ENCODE measurements at regions not wholly inside any gene's neighbourhood (a gene's known extent, or its start where the extent isn't known, plus 50 kb on each side); places are given as distances from the start of the nearest gene placed in this dataset.

DNA sequence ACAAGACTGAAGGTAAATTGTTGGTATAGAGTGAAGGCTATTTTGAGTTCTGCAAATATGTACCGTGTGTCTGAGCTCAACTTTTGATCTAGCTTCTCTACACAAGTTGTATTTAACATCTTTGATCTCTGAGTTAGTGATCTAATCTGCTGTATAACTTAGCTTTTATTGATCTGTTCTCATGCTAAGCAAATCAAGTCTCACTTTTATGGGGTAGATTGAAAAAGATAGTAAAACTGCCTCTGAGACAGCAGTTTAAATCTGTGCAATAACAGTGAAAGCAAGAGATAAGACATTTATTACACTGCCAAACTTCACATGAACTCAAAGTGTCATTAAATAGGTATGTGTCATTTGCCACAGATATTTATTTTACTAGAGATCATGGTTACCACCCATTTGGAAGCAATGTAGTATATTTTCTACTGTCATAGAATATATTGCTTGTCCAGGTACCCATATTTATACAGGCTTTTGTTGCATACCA lies 477.3 kb downstream of the ISL1 start:
- ATAC-seq (ENCODE audit: low read depth): no peak
- no peak overlapping the region for H3K14ac ChIP-seq (replicated peaks; ENCODE audit: low read depth, low read length)
- no peak overlapping the region for H2BK20ac ChIP-seq (ENCODE audit: low read depth, low read length)
- H3K36me3 ChIP-seq (ENCODE audit: control insufficient read depth, insufficient read depth, low read length): no peaks in the 10 kb centered on the region
- CTCF ChIA-PET: no interaction called here
- POLR2A ChIA-PET (ENCODE audit: unreplicated experiment): no interaction called here
- H2BK5ac ChIP-seq (ENCODE audit: low read depth, low read length, poor library complexity, severe bottlenecking): no peak overlapping the region
- H3K9me3 ChIP-seq (ENCODE audit: control insufficient read depth, insufficient read depth, low read length): no peaks in the 10 kb centered on the region
- no peak overlapping the region for H3K9ac ChIP-seq (ENCODE audit: low read depth, low read length)
- no peak overlapping the region for H2BK15ac ChIP-seq (ENCODE audit: low read depth, low read length)
- H3K4ac ChIP-seq (ENCODE audit: low read depth, low read length): no peak overlapping the region
- H3K27ac ChIP-seq (ENCODE audit: insufficient read depth, low read length): no peak overlapping the region
- H4K8ac ChIP-seq (ENCODE audit: low read depth in 2 of 2, low read length in 2 of 2): no peak overlapping the region
- H2AFZ ChIP-seq (replicated peaks; ENCODE audit: low read length, poor library complexity): no peak overlapping the region
- no peaks in the 10 kb centered on the region for H3K9me1 ChIP-seq (ENCODE audit: insufficient read depth, low read length)
- no peak overlapping the region for H2BK120ac ChIP-seq (ENCODE audit: low read depth, low read length)
- H4K20me1 ChIP-seq (ENCODE audit: insufficient read depth, low read length): no peaks in the 10 kb centered on the region
- no peak overlapping the region for H4K5ac ChIP-seq (ENCODE audit: low read depth, low read length)
- no peak overlapping the region for H4K91ac ChIP-seq (ENCODE audit: insufficient read depth, low read depth, low read length)
- H3K4me3 ChIP-seq (ENCODE audit: insufficient read depth, low read depth, low read length): no peak overlapping the region
- dilution Hi-C loops (cut with HindIII; ENCODE audit: low sequenced_read_pairs, unreplicated experiment): no loop called here
- no peaks in the 10 kb centered on the region for H3K27me3 ChIP-seq (ENCODE audit: control insufficient read depth, insufficient read depth, low read length)
- no peak overlapping the region for H3K18ac ChIP-seq (ENCODE audit: low read depth, low read length)
- H3K79me1 ChIP-seq (ENCODE audit: low read depth in 1 of 2, low read length in 2 of 2): no peaks in the 10 kb centered on the region
- in situ Hi-C loops (cut with MboI; ENCODE audit: low sequenced_read_pairs): no loop called here
- BruUV-seq (replicated peaks): no TSS peak
- no peak overlapping the region for H3K23ac ChIP-seq (ENCODE audit: low read depth, low read length)
- H2AK5ac ChIP-seq (ENCODE audit: low read depth, low read length): no peak overlapping the region
- no peak overlapping the region for H2AK9ac ChIP-seq (replicated peaks; ENCODE audit: low read depth, low read length, poor library complexity)
- whole genome bisulfite sequencing, 2 experiments (ENCODE audit: extremely low coverage in 2 of 2, insufficient read length in 1 of 2): no CpG with 5 or more reads among the region's 1 CpG
- H3K56ac ChIP-seq (ENCODE audit: extremely low read depth, insufficient read depth, low read length): no peak overlapping the region
- TF ChIP-seq, protein P1, sequence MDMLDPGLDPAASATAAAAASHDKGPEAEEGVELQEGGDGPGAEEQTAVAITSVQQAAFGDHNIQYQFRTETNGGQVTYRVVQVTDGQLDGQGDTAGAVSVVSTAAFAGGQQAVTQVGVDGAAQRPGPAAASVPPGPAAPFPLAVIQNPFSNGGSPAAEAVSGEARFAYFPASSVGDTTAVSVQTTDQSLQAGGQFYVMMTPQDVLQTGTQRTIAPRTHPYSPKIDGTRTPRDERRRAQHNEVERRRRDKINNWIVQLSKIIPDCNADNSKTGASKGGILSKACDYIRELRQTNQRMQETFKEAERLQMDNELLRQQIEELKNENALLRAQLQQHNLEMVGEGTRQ (IDR thresholded peaks at IDR 0.05; ENCODE audit: low read depth, low read length): no peak
- TF ChIP-seq NFE2L2 (IDR thresholded peaks at IDR 0.05; ENCODE audit: low read depth, low read length) (no peak), MXI1 (IDR thresholded peaks at IDR 0.05; ENCODE audit: borderline replicate concordance, low read depth, low read length) (no peak), CEBPB (IDR thresholded peaks at IDR 0.05; ENCODE audit: low read depth, low read length) (no peak), SMC3 (IDR thresholded peaks at IDR 0.05; ENCODE audit: low read depth, low read length) (no peak), MAZ (IDR thresholded peaks at IDR 0.05; ENCODE audit: borderline replicate concordance, low read depth, low read length) (no peak), POLR2A (IDR thresholded peaks at IDR 0.05; ENCODE audit: low read depth, low read length) (no peak), MAFK (IDR thresholded peaks at IDR 0.05; ENCODE audit: low read depth, low read length) (no peak), RCOR1 (IDR thresholded peaks at IDR 0.05; ENCODE audit: insufficient replicate concordance, low read length) (no peak)
- H3K4me1 ChIP-seq (ENCODE audit: control insufficient read depth, insufficient read depth, low read length): no peaks in the 10 kb centered on the region
- DNase-seq: no peak
- intact Hi-C loops (cut with micrococcal nuclease): no loop called here
- no peak overlapping the region for H3K4me2 ChIP-seq (ENCODE audit: low read depth, low read length)

Measured in IMR-90 (cell line).